Esophagus squamous epithelium (tissue), 5 donors: ENCODE measurements at regions not wholly inside any gene's neighbourhood (a gene's known extent, or its start where the extent isn't known, plus 50 kb on each side); places are given as distances from the start of the nearest gene placed in this dataset.
A peak's percentile ranks its signal among the peaks of the same experiment; 100 is the strongest.

ENCODE experiments used
- DNase-seq: peaks from one replicate; lab custom pipeline; 2025; lab: John Stamatoyannopoulos, UW
- H3K27ac ChIP-seq, 4 donors: fragments of 200-600 bp; sonication (generic); one replicate each; pipeline ENCODE4 v1.5.1; 2016 to 2019; ENCODE audit warnings: mild to moderate bottlenecking in 1 of 4
- H3K27me3 ChIP-seq, 4 donors: fragments of 200-600 bp; sonication (generic); 1 replicate in 3 of 4; 2 replicates in 1 of 4; pipeline versions ENCODE4 v1.5.1 to v1.6.0; 2017 to 2021; ENCODE audit warnings: antibody characterized with exemption in 1 of 4
- H3K36me3 ChIP-seq, 3 donors: fragments of 200-600 bp; sonication (generic); one replicate each; pipeline ENCODE4 v1.5.1; 2016 to 2019
- H3K4me1 ChIP-seq, 3 donors: fragments of 200-600 bp; sonication (generic); one replicate each; pipeline ENCODE4 v1.5.1; 2017 to 2019
- H3K4me3 ChIP-seq, 4 donors: fragments of 200-600 bp; sonication (generic); 1 replicate in 3 of 4; 2 replicates in 1 of 4; pipeline ENCODE4 v1.5.1; 2016 to 2019; ENCODE audit warnings: mild to moderate bottlenecking in 2 of 4, moderate library complexity in 1 of 4
- H3K9me3 ChIP-seq, 3 donors: fragments of 200-600 bp; sonication (generic); one replicate each; pipeline ENCODE4 v1.5.1; 2016 to 2019
- POLR2A ChIP-seq, 4 donors: fragments of 450-650 bp; IDR thresholded peaks; one replicate each; pipeline ENCODE4 v1.6.1; 2017; ENCODE audit warnings: antibody characterized with exemption in 4 of 4, mild to moderate bottlenecking in 4 of 4, moderate library complexity in 3 of 4
- WGBS, 2 donors: methylation state at CpG; one replicate each; pipeline ENCODE4 v1.1.5; 2018; 5-methylcytosine and 5-hydroxymethylcytosine counted together
- intact Hi-C: fragments of 100-400 bp; cut with DNase I; formaldehyde crosslinking; loops from one replicate; pipeline ENCODE4 v1.15.0; 2022
- TF ChIP-seq, protein P1 (sequence below), 6 experiments: fragments of 450-650 bp in 4 of 6; fragments of 200-600 bp in 2 of 6; sonication (generic) in 2 of 6; IDR thresholded peaks; one replicate each; pipeline ENCODE4 v1.5.1; 2016 to 2019; ENCODE audit warnings: antibody characterized with exemption in 6 of 6, mild to moderate bottlenecking in 4 of 6, moderate library complexity in 4 of 6
- donor health status: DM: yes; HTN: yes; CAD: no.

DNA sequence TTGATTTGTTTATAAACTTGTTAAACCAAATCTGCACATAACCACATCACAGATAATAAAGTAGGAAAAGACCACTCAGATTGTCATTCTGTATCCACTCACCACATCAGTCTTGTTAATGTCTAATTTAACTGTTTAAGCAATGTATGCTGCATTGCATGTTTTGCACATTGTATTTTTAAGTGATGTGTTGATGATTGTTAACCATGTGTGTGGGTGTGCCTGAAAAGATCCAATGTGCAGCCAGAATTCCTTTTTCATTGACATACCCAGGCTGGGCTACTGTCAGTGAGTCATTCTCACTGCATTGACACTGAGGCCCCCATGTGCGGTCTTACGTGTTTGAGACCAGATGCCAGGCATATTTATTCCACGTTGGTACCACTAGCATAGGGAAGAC lies 167.3 kb downstream of the TRMT11 start:
- Histone ChIP-seq H3K27ac (no peak overlapping the region), H3K36me3 (no peaks in the 10 kb centered on the region), H3K4me3 (no peak overlapping the region), H3K27me3 (no peaks in the 10 kb centered on the region), H3K9me3 (no peaks in the 10 kb centered on the region), H3K4me1 (no peaks in the 10 kb centered on the region)
- WGBS, 2 donors: 75 to 82% methylated on average over 3 of the region's 3 CpGs
- intact Hi-C loops: no loop called here
- no peak for DNase-seq
- TF ChIP-seq POLR2A (IDR thresholded peaks at IDR 0.05): no peak
- TF ChIP-seq, protein P1, sequence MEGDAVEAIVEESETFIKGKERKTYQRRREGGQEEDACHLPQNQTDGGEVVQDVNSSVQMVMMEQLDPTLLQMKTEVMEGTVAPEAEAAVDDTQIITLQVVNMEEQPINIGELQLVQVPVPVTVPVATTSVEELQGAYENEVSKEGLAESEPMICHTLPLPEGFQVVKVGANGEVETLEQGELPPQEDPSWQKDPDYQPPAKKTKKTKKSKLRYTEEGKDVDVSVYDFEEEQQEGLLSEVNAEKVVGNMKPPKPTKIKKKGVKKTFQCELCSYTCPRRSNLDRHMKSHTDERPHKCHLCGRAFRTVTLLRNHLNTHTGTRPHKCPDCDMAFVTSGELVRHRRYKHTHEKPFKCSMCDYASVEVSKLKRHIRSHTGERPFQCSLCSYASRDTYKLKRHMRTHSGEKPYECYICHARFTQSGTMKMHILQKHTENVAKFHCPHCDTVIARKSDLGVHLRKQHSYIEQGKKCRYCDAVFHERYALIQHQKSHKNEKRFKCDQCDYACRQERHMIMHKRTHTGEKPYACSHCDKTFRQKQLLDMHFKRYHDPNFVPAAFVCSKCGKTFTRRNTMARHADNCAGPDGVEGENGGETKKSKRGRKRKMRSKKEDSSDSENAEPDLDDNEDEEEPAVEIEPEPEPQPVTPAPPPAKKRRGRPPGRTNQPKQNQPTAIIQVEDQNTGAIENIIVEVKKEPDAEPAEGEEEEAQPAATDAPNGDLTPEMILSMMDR (IDR thresholded peaks at IDR 0.05): no peak

DNA sequence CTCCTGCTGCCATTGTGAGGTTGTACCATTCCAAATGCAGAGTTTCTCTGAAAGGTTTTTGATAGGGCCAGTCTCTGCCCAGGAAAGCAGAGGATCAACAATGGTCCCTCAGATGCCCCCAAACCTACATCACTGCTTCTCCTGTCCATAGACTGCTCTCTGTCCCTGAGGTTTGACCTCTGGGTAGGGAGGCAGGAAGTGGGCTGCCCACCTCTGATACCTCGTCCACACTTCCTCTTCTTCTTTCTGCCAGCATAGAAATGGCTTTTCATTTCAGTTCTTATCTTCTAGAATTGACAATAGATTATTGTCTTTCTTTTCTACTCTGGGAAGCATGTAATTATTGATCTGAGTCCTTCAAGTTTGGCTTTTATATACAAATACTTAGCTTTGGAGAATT lies 170.6 kb downstream of the TRMT11 start:
- 45 to 65% methylated on average over 1 of the region's 1 CpG for WGBS, 2 donors
- intact Hi-C loops: no loop called here

DNA sequence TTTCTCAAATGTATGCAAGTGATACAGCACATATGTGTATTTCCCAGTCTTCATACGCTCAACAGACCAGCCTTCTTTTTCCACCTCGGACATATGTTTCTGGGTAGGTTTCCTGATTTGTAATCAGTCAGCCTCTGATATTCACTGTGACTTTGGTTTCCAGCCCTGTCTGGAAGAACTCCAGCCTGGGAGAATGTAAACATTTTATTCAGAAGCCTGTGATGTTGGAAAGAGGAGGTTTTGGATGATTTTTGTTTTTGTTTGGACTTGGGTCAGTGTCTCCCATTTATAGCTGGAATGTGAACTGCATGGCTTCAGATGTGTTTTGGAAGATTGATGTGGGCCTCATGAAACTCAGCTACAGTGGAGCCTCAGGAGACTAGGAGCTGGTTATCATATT lies 172.2 kb upstream of the CENPW start:
- Histone ChIP-seq H3K27ac (no peak overlapping the region), H3K4me3 (no peak overlapping the region), H3K27me3 (no peaks in the 10 kb centered on the region), H3K9me3 (peaks cover 0 to 6% (median 0%) of the 10 kb centered on the region in 3 donors), H3K36me3 (no peaks in the 10 kb centered on the region), H3K4me1 (no peaks in the 10 kb centered on the region)
- TF ChIP-seq, protein P1 (IDR thresholded peaks at IDR 0.05): no peak
- TF ChIP-seq POLR2A (IDR thresholded peaks at IDR 0.05): no peak
- intact Hi-C loops: no loop called here
- WGBS, 2 donors: 51 to 72% methylated on average over 2 of the region's 2 CpGs
- DNase-seq: no peak

More for the DNA sequence above, 170.6 kb downstream of the TRMT11 start:
- Histone ChIP-seq H3K4me3 (no peak overlapping the region), H3K36me3 (no peaks in the 10 kb centered on the region), H3K27me3 (no peaks in the 10 kb centered on the region), H3K27ac (no peak overlapping the region), H3K9me3 (no peaks in the 10 kb centered on the region), H3K4me1 (no peaks in the 10 kb centered on the region)
- DNase-seq: no peak
- TF ChIP-seq POLR2A (IDR thresholded peaks at IDR 0.05): no peak
- TF ChIP-seq, protein P1 (IDR thresholded peaks at IDR 0.05): no peak

DNA sequence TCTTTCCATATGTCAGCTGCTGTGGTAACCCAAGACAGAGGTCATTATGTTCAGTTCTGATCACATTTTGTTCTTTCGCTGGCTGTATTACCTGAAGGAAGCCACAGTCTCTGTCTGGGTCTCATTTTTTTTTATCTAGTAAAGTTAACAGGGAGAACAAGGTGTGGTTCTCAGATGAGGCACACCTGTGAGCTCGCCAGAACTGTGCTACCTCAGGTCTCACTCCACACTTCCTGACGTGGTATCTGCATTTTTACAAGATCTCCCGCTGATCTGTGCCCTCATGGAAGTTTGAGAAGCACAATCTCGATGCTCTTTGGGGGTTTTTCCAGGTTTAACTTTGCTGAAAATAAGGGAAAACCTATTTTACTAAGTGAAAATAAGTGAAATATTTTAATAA lies 169.5 kb upstream of the CENPW start:
- TF ChIP-seq, protein P1 (IDR thresholded peaks at IDR 0.05): no peak
- no peak for TF ChIP-seq POLR2A (IDR thresholded peaks at IDR 0.05)
- Histone ChIP-seq H3K27me3 (no peaks in the 10 kb centered on the region), H3K27ac (no peak overlapping the region), H3K4me1 (no peaks in the 10 kb centered on the region), H3K9me3 (no peaks in the 10 kb centered on the region), H3K36me3 (no peaks in the 10 kb centered on the region), H3K4me3 (no peak overlapping the region)
- DNase-seq: no peak
- intact Hi-C loops: no loop called here
- WGBS, 2 donors: 67 to 69% methylated on average over 4 to 5 of the region's 5 CpGs

DNA sequence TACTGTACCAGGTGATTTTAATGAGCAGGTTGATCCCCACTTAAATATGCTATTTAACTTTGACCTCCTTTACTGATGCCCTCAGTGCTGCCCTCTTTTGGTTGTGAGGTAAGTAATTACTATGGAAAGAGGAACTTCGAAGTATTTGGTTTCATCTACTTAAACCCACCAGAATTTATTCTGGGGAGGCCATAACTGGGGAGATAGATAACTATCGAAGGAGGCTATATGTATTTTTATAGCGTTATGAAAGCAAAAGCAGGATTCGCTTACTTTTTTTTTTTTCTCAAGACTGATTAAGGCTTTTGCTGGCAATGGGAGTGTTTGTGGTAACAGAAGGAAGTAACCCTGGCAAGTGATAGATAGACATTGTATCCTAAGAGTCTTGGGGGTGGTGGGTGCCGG lies 168.9 kb upstream of the CENPW start:
- Histone ChIP-seq H3K4me3 (no peak overlapping the region), H3K36me3 (no peaks in the 10 kb centered on the region), H3K27me3 (no peaks in the 10 kb centered on the region), H3K9me3 (no peaks in the 10 kb centered on the region), H3K27ac (no peak overlapping the region), H3K4me1 (no peaks in the 10 kb centered on the region)
- no peak for DNase-seq
- intact Hi-C loops: no loop called here
- TF ChIP-seq POLR2A (IDR thresholded peaks at IDR 0.05): no peak
- TF ChIP-seq, protein P1 (IDR thresholded peaks at IDR 0.05): peak in 3 of 6 experiments; percentile 12 to 48 (median 19)
- WGBS, 2 donors: 64 to 65% methylated on average over 5 of the region's 5 CpGs
